ENCODE measurements at regions not wholly inside any gene's neighbourhood (a gene's known extent, or its start where the extent isn't known, plus 50 kb on each side); places are given as distances from the start of the nearest gene placed in this dataset.

- no peak overlapping the region for H3K27ac ChIP-seq
- TF ChIP-seq CTCF (conservative IDR thresholded peaks at IDR 0.05) (no peak), ZFX (IDR thresholded peaks at IDR 0.05) (no peak)
Observed at GRCh38 chr3:109618766-109619378, 281.5 kb upstream of the DPPA4 start.

GRCh38 chr3:109631897-109632296, 294.6 kb upstream of the DPPA4 start:
- no peak overlapping the region for H3K27ac ChIP-seq
- TF ChIP-seq CTCF (conservative IDR thresholded peaks at IDR 0.05) = no peak

- TF ChIP-seq CTCF (conservative IDR thresholded peaks at IDR 0.05) (no peak), ZFX (IDR thresholded peaks at IDR 0.05) (no peak)
- H3K27ac ChIP-seq = no peak overlapping the region
Observed at GRCh38 chr3:109640146-109640652, 302.9 kb upstream of the DPPA4 start.

DNA sequence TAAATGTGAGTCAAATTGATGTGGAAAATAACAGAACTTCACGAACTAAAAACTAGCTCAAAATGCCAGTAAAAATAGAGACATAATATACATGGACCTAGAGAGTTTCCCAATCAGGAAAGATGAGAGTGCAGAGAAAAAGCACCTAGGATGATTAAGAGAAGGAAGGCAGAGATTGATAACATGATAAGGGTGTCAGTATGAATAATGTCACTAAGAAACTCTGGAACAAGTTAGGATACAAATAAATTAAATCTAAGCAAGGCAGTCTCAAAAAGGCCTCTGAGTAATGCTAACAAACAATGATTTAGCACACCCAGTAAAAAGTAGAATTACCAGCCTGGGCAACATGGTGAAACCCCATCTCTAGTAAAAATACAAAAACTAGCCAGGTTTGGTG, 304.7 kb upstream of the DPPA4 start:
- H3K27ac ChIP-seq = no peak overlapping the region
- no peak for TF ChIP-seq CTCF (conservative IDR thresholded peaks at IDR 0.05)

GRCh38 chr3:109643590-109643989, 306.2 kb upstream of the DPPA4 start:
- no peak for TF ChIP-seq ZFX (IDR thresholded peaks at IDR 0.05)
- TF ChIP-seq CTCF (conservative IDR thresholded peaks at IDR 0.05) = no peak
- no peak overlapping the region for H3K27ac ChIP-seq

DNA sequence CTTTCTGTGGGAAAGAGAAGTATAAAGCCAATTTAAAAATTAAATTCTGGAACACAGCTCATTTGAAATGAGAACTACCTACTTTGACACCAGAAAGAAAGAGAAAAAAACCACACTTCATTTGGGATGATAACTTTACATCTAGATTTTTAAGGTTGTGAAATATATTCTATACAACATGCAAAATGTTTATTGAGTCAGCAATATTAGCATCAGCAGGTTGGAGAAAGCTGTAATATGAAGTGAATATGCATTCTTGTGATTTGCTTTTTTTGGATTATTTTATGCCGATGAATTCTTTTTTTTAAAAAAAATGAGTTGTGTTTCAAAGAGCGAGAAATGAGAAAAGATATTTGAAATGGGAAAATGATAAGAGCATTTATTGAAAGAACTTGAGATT, 307.0 kb upstream of the DPPA4 start:
- H3K27ac ChIP-seq = no peak overlapping the region
- no peak for TF ChIP-seq ZFX (IDR thresholded peaks at IDR 0.05)
- no peak for TF ChIP-seq CTCF (conservative IDR thresholded peaks at IDR 0.05)

GRCh38 chr3:109644746-109645145, 307.4 kb upstream of the DPPA4 start:
- H3K27ac ChIP-seq = no peak overlapping the region
- TF ChIP-seq CTCF (conservative IDR thresholded peaks at IDR 0.05) (no peak), ZFX (IDR thresholded peaks at IDR 0.05) (no peak)
